Endothelial cell of umbilical vein (primary cell): ENCODE measurements at regions not wholly inside any gene's neighbourhood (a gene's known extent, or its start where the extent isn't known, plus 50 kb on each side); places are given as distances from the start of the nearest gene placed in this dataset.

Experiments used
- BruUV-seq: library from RNA; stranded (reverse); fragments of 400-500 nt; replicated peaks from 2 replicates; lab custom pipeline; 2021; lab: Mats Ljungman, UMichigan
- CTCF ChIA-PET: fragments of 300-600, 350-600 bp; sonication (Branson Sonifier 250); formaldehyde crosslinking; loops from one replicate; lab custom pipeline; 2021; ENCODE audit warnings: antibody characterized with exemption, inconsistent platforms; lab: Charles Lee
- POLR2A ChIA-PET: fragments of 300-600, 350-600 bp; sonication (Branson Sonifier 250); formaldehyde crosslinking; loops from one replicate; lab custom pipeline; 2021; ENCODE audit warnings: antibody characterized with exemption, inconsistent platforms; lab: Charles Lee
- DNase-seq: peaks from one replicate; pipeline ENCODE4 v3.0.0-alpha.2; 2011; ENCODE audit warnings: low read depth, low spot score
- FAIRE-seq: peaks from 2 replicates; lab custom pipeline; 2011; peaks lifted over from hg19 to GRCh38; lab: Jason Lieb, UNC
- H2AFZ ChIP-seq: 2 replicates; pipeline ENCODE4 v1.6.0; 2012; ENCODE audit warnings: low read depth, low read length, control low read depth, inconsistent platforms
- H3K27ac ChIP-seq: 2 replicates; pipeline ENCODE4 v1.5.1; 2011; ENCODE audit warnings: low read depth, mild to moderate bottlenecking, control low read depth, low read length, moderate library complexity; ENCODE audit not compliant: insufficient read depth
- H3K27me3 ChIP-seq, 2 experiments: 2 replicates each; pipeline versions ENCODE4 v1.6.0 to v1.6.1; 2011; ENCODE audit warnings: low read length in 2 of 2, mixed read lengths in 1 of 2; ENCODE audit not compliant: control insufficient read depth in 2 of 2, insufficient read depth in 2 of 2
- H3K36me3 ChIP-seq, 2 experiments: 2 replicates in 1 of 2; 3 replicates in 1 of 2; pipeline ENCODE4 v1.5.1; 2011; ENCODE audit warnings: low read length in 2 of 2, mild to moderate bottlenecking in 1 of 2, moderate library complexity in 1 of 2; ENCODE audit not compliant: control insufficient read depth in 2 of 2, insufficient read depth in 2 of 2; ENCODE audit errors: extremely low read depth in 1 of 2
- H3K4me1 ChIP-seq: 3 replicates; pipeline ENCODE4 v1.5.1; 2011; ENCODE audit warnings: mild to moderate bottlenecking, low read length; ENCODE audit not compliant: control insufficient read depth, insufficient read depth; ENCODE audit errors: extremely low read depth
- H3K4me2 ChIP-seq: 2 replicates; pipeline ENCODE4 v1.6.1; 2011; ENCODE audit warnings: low read length, control low read depth, mixed read lengths; ENCODE audit not compliant: insufficient read depth
- H3K4me3 ChIP-seq, 3 experiments: fragments of 200-600 bp in 1 of 3; sonication (generic), shearing (Covaris generic) in 1 of 3; replicated peaks in 1 of 3; 2 replicates each; pipeline ENCODE4 v1.5.1; 2011 to 2016; ENCODE audit warnings: control low read depth in 3 of 3, low read length in 3 of 3, mild to moderate bottlenecking in 2 of 3, inconsistent platforms in 1 of 3, low read depth in 1 of 3, moderate library complexity in 1 of 3; ENCODE audit not compliant: insufficient read depth in 1 of 3
- H3K79me2 ChIP-seq: 2 replicates; pipeline ENCODE4 v1.6.0; 2012; ENCODE audit warnings: low read length, inconsistent platforms; ENCODE audit not compliant: control insufficient read depth, insufficient read depth
- H3K9ac ChIP-seq: replicated peaks from 2 replicates; pipeline ENCODE3; 2011; ENCODE audit warnings: low read length, control low read depth; ENCODE audit not compliant: insufficient read depth; ENCODE audit errors: extremely low read depth
- H3K9me1 ChIP-seq: replicated peaks from 3 replicates; pipeline ENCODE4 v1.6.0; 2011; ENCODE audit warnings: mild to moderate bottlenecking, low read length; ENCODE audit not compliant: control insufficient read depth, insufficient read depth; ENCODE audit errors: extremely low read depth
- H3K9me3 ChIP-seq: replicated peaks from 2 replicates; pipeline ENCODE4 v1.5.1; 2012; ENCODE audit warnings: low read length, inconsistent platforms; ENCODE audit not compliant: control insufficient read depth, insufficient read depth
- H4K20me1 ChIP-seq: replicated peaks from 2 replicates; pipeline ENCODE3; 2011; ENCODE audit warnings: mild to moderate bottlenecking, low read length; ENCODE audit not compliant: control insufficient read depth, insufficient read depth; ENCODE audit errors: extremely low read depth
- CTCF ChIP-seq, 2 donors: IDR thresholded peaks; 1 replicate in 1 of 2; 2 replicates in 1 of 2; pipeline ENCODE4 v1.5.1; 2011; ENCODE audit warnings: low read length in 2 of 2, mild to moderate bottlenecking in 2 of 2, moderate library complexity in 2 of 2, control low read depth in 1 of 2, inconsistent platforms in 1 of 2, low read depth in 1 of 2; ENCODE audit not compliant: insufficient read depth in 1 of 2; ENCODE audit errors: extremely low read depth in 1 of 2
- EZH2 ChIP-seq: IDR thresholded peaks from 2 replicates; pipeline ENCODE4 v1.6.1; 2012; ENCODE audit warnings: borderline replicate concordance, low read depth, mild to moderate bottlenecking, moderate library complexity, low read length, inconsistent platforms; ENCODE audit not compliant: severe bottlenecking
- FOS ChIP-seq: IDR thresholded peaks from 2 replicates; pipeline ENCODE4 v1.6.1; 2011; ENCODE audit warnings: mild to moderate bottlenecking, low read length, moderate library complexity, borderline replicate concordance; ENCODE audit not compliant: insufficient read depth
- GATA2 ChIP-seq: IDR thresholded peaks from 2 replicates; pipeline ENCODE4 v1.7.0; 2011; ENCODE audit warnings: low read depth, mild to moderate bottlenecking, moderate library complexity, mixed read lengths, low read length; ENCODE audit not compliant: insufficient read length, insufficient read depth
- JUN ChIP-seq: IDR thresholded peaks from 2 replicates; pipeline ENCODE4 v1.6.1; 2011; ENCODE audit warnings: borderline replicate concordance, low read depth; ENCODE audit not compliant: insufficient read length, insufficient read depth
- MAX ChIP-seq: IDR thresholded peaks from 2 replicates; pipeline ENCODE4 v1.6.1; 2011; ENCODE audit not compliant: insufficient read depth, insufficient read length
- MYC ChIP-seq: IDR thresholded peaks from one replicate; pipeline ENCODE4 v1.6.1; 2011; ENCODE audit warnings: mild to moderate bottlenecking, low read depth, low read length
- POLR2A ChIP-seq: IDR thresholded peaks from 2 replicates; pipeline ENCODE4 v1.6.1; 2012; ENCODE audit warnings: low read depth, mild to moderate bottlenecking, control low read depth, low read length
- POLR2AphosphoS5 ChIP-seq: IDR thresholded peaks from 2 replicates; pipeline ENCODE4 v1.6.1; 2012; ENCODE audit warnings: low read depth, mild to moderate bottlenecking, control low read depth, low read length, moderate library complexity; ENCODE audit not compliant: insufficient read depth
- dilution Hi-C: fragments of 300-500 bp; cut with MboI; formaldehyde crosslinking; loops from one replicate; pipeline ENCODE4 v1.15.0; 2019; ENCODE audit warnings: low sequenced_read_pairs; ENCODE audit not compliant: extremely low pct_ligation_motif_present
- intact Hi-C: fragments of 100-400 bp; cut with micrococcal nuclease; formaldehyde crosslinking; loops from one replicate; pipeline ENCODE4 v1.10.0; 2022

- peaks cover 11% of the 10 kb centered on the region in 2 experiments for H3K27me3 ChIP-seq
- no peak overlapping the region for H3K4me3 ChIP-seq
- H3K4me1 ChIP-seq = no peaks in the 10 kb centered on the region
- no peak overlapping the region for H3K4me2 ChIP-seq
- no peak overlapping the region for H3K27ac ChIP-seq
- H3K9ac ChIP-seq = no peak overlapping the region
- intact Hi-C loops (no loop called here), dilution Hi-C loops (no loop called here)
- H4K20me1 ChIP-seq = no peaks in the 10 kb centered on the region
- no peaks in the 10 kb centered on the region for H3K9me3 ChIP-seq
- TF ChIP-seq MAX (no peak), JUN (no peak), EZH2 (no peak), POLR2AphosphoS5 (no peak), FOS (no peak), MYC (no peak), GATA2 (no peak), POLR2A (no peak), CTCF (IDR thresholded peaks at IDR 0.05; ENCODE audit: extremely low read depth in 1 of 2, insufficient read depth in 1 of 2, low read depth in 1 of 2, low read length in 2 of 2) (no peak)
- H2AFZ ChIP-seq = no peak overlapping the region
- ChIA-PET CTCF (interaction anchor here (1.4 kb wide), 1 partner anchor 10 kb away, joined by 4 read pairs; no protein-coding TSS in a partner anchor), POLR2A (no interaction called here)
- no peaks in the 10 kb centered on the region for H3K36me3 ChIP-seq
- no peak for DNase-seq
- no peaks in the 10 kb centered on the region for H3K79me2 ChIP-seq
- FAIRE-seq = no peak
- no TSS peak for BruUV-seq
- H3K9me1 ChIP-seq = no peaks in the 10 kb centered on the region
These were observed 54.3 kb upstream of the NRP1 start for GRCh38 chr10:33388785-33389184.
